ENCODE measurements at regions not wholly inside any gene's neighbourhood (a gene's known extent, or its start where the extent isn't known, plus 50 kb on each side); places are given as distances from the start of the nearest gene placed in this dataset.

- Mint-ChIP-seq H3K4me1 (no peaks in the 10 kb centered on the region), H3K4me3 (no peak overlapping the region), H3K27ac (no peak overlapping the region), H3K27me3 (no peaks in the 10 kb centered on the region), H3K9me3 (ENCODE audit: insufficient read depth) (no peaks in the 10 kb centered on the region)
- Histone ChIP-seq H3K27me3 (replicated peaks in 1 of 4; ENCODE audit: control extremely low read depth in 1 of 4, control insufficient read depth in 3 of 4, insufficient read depth in 4 of 4, low read length in 3 of 4) (no peaks in the 10 kb centered on the region), H2AFZ (ENCODE audit: insufficient read depth, low read depth, low read length, poor library complexity, severe bottlenecking) (no peak overlapping the region), H3K9ac (ENCODE audit: low read length) (no peak overlapping the region), H3K4me1 (ENCODE audit: control insufficient read depth in 2 of 2, insufficient read depth in 2 of 2, low read length in 2 of 2) (no peaks in the 10 kb centered on the region), H3K4me3 (ENCODE audit: control extremely low read depth in 1 of 5, extremely low read depth in 1 of 5, insufficient read depth in 1 of 5, low read depth in 2 of 5, low read length in 4 of 5) (no peak overlapping the region), H3K27ac (ENCODE audit: low read length in 2 of 2) (no peak overlapping the region), H3K79me2 (ENCODE audit: control insufficient read depth, insufficient read depth, low read length) (no peaks in the 10 kb centered on the region), H3K9me3 (ENCODE audit: control extremely low read depth in 1 of 3, control insufficient read depth in 2 of 3, insufficient read depth in 1 of 3, low read length in 2 of 3) (no peaks in the 10 kb centered on the region), H3K4me2 (replicated peaks; ENCODE audit: low read depth, low read length, poor library complexity, severe bottlenecking) (no peak overlapping the region), H4K20me1 (ENCODE audit: control insufficient read depth, insufficient read depth, low read length, poor library complexity, severe bottlenecking) (no peaks in the 10 kb centered on the region), H3K36me3 (replicated peaks in 1 of 2; ENCODE audit: control extremely low read depth in 1 of 2, control insufficient read depth in 1 of 2, extremely low read depth in 1 of 2, insufficient read depth in 2 of 2, low read length in 1 of 2) (no peaks in the 10 kb centered on the region)
- CTCF ChIA-PET, result no interaction called here
- ATAC-seq (ENCODE audit: low read depth), result no peak
- TF ChIP-seq, protein P1, sequence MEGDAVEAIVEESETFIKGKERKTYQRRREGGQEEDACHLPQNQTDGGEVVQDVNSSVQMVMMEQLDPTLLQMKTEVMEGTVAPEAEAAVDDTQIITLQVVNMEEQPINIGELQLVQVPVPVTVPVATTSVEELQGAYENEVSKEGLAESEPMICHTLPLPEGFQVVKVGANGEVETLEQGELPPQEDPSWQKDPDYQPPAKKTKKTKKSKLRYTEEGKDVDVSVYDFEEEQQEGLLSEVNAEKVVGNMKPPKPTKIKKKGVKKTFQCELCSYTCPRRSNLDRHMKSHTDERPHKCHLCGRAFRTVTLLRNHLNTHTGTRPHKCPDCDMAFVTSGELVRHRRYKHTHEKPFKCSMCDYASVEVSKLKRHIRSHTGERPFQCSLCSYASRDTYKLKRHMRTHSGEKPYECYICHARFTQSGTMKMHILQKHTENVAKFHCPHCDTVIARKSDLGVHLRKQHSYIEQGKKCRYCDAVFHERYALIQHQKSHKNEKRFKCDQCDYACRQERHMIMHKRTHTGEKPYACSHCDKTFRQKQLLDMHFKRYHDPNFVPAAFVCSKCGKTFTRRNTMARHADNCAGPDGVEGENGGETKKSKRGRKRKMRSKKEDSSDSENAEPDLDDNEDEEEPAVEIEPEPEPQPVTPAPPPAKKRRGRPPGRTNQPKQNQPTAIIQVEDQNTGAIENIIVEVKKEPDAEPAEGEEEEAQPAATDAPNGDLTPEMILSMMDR (IDR thresholded peaks at IDR 0.05), result no peak
- no peak for TF ChIP-seq EZH2 (IDR thresholded peaks at IDR 0.05; ENCODE audit: borderline replicate concordance, insufficient read depth, low read depth, low read length, poor library complexity, severe bottlenecking)
- POLR2A ChIA-PET, result no interaction called here
- no peak for DNase-seq
- intact Hi-C loops (cut with micrococcal nuclease), result no loop called here
Observed at GRCh38 chr3:180457225-180457624, 144.7 kb upstream of the TTC14 start.

DNA sequence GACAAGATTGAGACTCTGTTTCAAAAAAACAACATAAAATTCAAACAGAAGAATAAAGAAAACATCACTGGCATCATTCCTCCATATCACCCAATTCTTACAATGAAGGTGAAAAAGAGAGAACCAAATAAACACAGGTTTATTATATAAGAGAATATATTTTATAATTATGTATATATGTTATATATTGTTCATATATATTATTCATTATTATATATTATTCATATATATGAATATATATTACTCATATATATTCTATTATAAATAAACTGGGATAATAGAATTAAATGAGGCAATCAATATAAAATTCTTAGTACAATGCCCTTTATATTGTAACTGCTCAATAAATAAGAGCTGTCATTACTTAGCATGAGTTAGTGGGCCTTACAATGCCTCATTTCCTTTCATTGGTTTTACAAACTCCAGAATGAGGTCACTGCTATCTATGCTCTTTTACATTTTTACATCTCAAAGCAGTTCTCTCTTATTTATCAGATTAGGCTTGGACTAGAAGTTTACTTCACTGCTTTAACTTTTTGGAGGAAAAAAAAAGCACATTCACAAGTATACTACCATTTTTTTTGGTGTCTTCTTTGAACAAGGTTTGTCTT, 135.5 kb upstream of the TTC14 start:
- H3K27me3 ChIP-seq (replicated peaks in 1 of 4; ENCODE audit: control extremely low read depth in 1 of 4, control insufficient read depth in 3 of 4, insufficient read depth in 4 of 4, low read length in 3 of 4), result no peaks in the 10 kb centered on the region
- H4K20me1 ChIP-seq (ENCODE audit: control insufficient read depth, insufficient read depth, low read length, poor library complexity, severe bottlenecking), result no peaks in the 10 kb centered on the region
- peaks cover 3% of the 10 kb centered on the region for H3K9me3 Mint-ChIP-seq (ENCODE audit: insufficient read depth)
- peaks cover 0 to 2% (median 0%) of the 10 kb centered on the region in 3 donors for H3K9me3 ChIP-seq (ENCODE audit: control extremely low read depth in 1 of 3, control insufficient read depth in 2 of 3, insufficient read depth in 1 of 3, low read length in 2 of 3)
- no peak for TF ChIP-seq EZH2 (IDR thresholded peaks at IDR 0.05; ENCODE audit: borderline replicate concordance, insufficient read depth, low read depth, low read length, poor library complexity, severe bottlenecking)
- TF ChIP-seq, protein P1 (IDR thresholded peaks at IDR 0.05), result no peak
- H2AFZ ChIP-seq (ENCODE audit: insufficient read depth, low read depth, low read length, poor library complexity, severe bottlenecking), result no peak overlapping the region
- H3K27me3 Mint-ChIP-seq, result no peaks in the 10 kb centered on the region
- no peak overlapping the region for H3K27ac ChIP-seq (ENCODE audit: low read length in 2 of 2)
- no peaks in the 10 kb centered on the region for H3K4me1 Mint-ChIP-seq
- ChIA-PET POLR2A (no interaction called here), CTCF (no interaction called here)
- ATAC-seq (ENCODE audit: low read depth) (no peak), DNase-seq (no peak)
- H3K9ac ChIP-seq (ENCODE audit: low read length), result no peak overlapping the region
- no peak overlapping the region for H3K4me2 ChIP-seq (replicated peaks; ENCODE audit: low read depth, low read length, poor library complexity, severe bottlenecking)
- H3K4me3 ChIP-seq (ENCODE audit: control extremely low read depth in 1 of 5, extremely low read depth in 1 of 5, insufficient read depth in 1 of 5, low read depth in 2 of 5, low read length in 4 of 5), result no peak overlapping the region
- no peaks in the 10 kb centered on the region for H3K79me2 ChIP-seq (ENCODE audit: control insufficient read depth, insufficient read depth, low read length)
- no peak overlapping the region for H3K4me3 Mint-ChIP-seq
- no peak overlapping the region for H3K27ac Mint-ChIP-seq
- no peaks in the 10 kb centered on the region for H3K4me1 ChIP-seq (ENCODE audit: control insufficient read depth in 2 of 2, insufficient read depth in 2 of 2, low read length in 2 of 2)
- H3K36me3 ChIP-seq (replicated peaks in 1 of 2; ENCODE audit: control extremely low read depth in 1 of 2, control insufficient read depth in 1 of 2, extremely low read depth in 1 of 2, insufficient read depth in 2 of 2, low read length in 1 of 2), result no peaks in the 10 kb centered on the region
- intact Hi-C loops (cut with micrococcal nuclease), result no loop called here
